A549 (cell line): ENCODE measurements at regions not wholly inside any gene's neighbourhood (a gene's known extent, or its start where the extent isn't known, plus 50 kb on each side); places are given as distances from the start of the nearest gene placed in this dataset.

Experiments
- ATAC-seq, 2 experiments: fragments of 200-7000 bp in 1 of 2; fragments of >200 bp in 1 of 2; cut with Nextera tagmentation in 1 of 2; cut with Tn5 transposase in 1 of 2; 3 replicates each; pipeline versions ENCODE4 v1.8.0 to v1.9.1; 2018 to 2020; ENCODE audit warnings: mild to moderate bottlenecking in 1 of 2, moderate library complexity in 1 of 2
- CTCF ChIA-PET: fragments of 300-600 bp; sonication (Branson Sonifier 250); formaldehyde crosslinking; extraction: SDS; loops from one replicate; lab custom pipeline; 2021; ENCODE audit warnings: antibody characterized with exemption, inconsistent platforms; lab: Yijun Ruan, JAX
- POLR2A ChIA-PET: fragments of 350-600 bp; formaldehyde crosslinking; extraction: SDS; loops from one replicate; lab custom pipeline; 2021; ENCODE audit warnings: antibody characterized with exemption, inconsistent platforms; lab: Yijun Ruan, JAX
- DNase-seq, 2 experiments: peaks; one replicate each; pipeline versions ENCODE4 v3.0.0 to v3.0.0-alpha.2; 2011 to 2016; ENCODE audit warnings: low read depth in 1 of 2, low spot score in 1 of 2
- FAIRE-seq: peaks from 2 replicates; lab custom pipeline; 2011; peaks lifted over from hg19 to GRCh38; lab: Jason Lieb, UNC
- H3K27ac ChIP-seq, 2 experiments: fragments of >200 bp; sonication (Bioruptor Twin); formaldehyde crosslinking; 3 replicates each; pipeline ENCODE4 v1.5.1; 2016 to 2017
- H3K4me1 ChIP-seq: fragments of >200 bp; sonication (Bioruptor Twin); formaldehyde crosslinking; 3 replicates; pipeline ENCODE4 v1.6.1; 2016
- H3K4me2 ChIP-seq: fragments of >200 bp; sonication (Bioruptor Twin); formaldehyde crosslinking; 3 replicates; pipeline ENCODE4 v1.6.1; 2016
- H3K4me3 ChIP-seq: fragments of >200 bp; sonication (Bioruptor Twin); formaldehyde crosslinking; 3 replicates; pipeline ENCODE4 v1.5.1; 2016
- H3K9me3 ChIP-seq: fragments of >200 bp; sonication (Bioruptor Twin); formaldehyde crosslinking; 3 replicates; pipeline ENCODE4 v1.6.1; 2016
- BCL3 ChIP-seq: fragments of >200 bp; sonication (Bioruptor Twin); formaldehyde crosslinking; IDR thresholded peaks from 3 replicates; pipeline ENCODE4 v1.6.1; 2016
- BHLHE40 ChIP-seq: IDR thresholded peaks from 2 replicates; pipeline ENCODE4 v1.6.1; 2012; ENCODE audit warnings: low read depth, low read length, inconsistent platforms
- CBX2 ChIP-seq: fragments of 200-600 bp; sonication (generic); IDR thresholded peaks from 2 replicates; pipeline ENCODE4 v1.6.1; 2016; ENCODE audit warnings: low read depth, mild to moderate bottlenecking, borderline replicate concordance
- CEBPB ChIP-seq, 2 experiments: fragments of >200 bp in 1 of 2; sonication (Bioruptor Twin) in 1 of 2; formaldehyde crosslinking in 1 of 2; IDR thresholded peaks; 2 replicates each; pipeline ENCODE4 v1.6.1; 2012 to 2016
- CHD4 ChIP-seq: fragments of 200-600 bp; sonication (generic); IDR thresholded peaks from 2 replicates; pipeline ENCODE4 v1.6.1; 2016; ENCODE audit warnings: antibody characterized with exemption, mild to moderate bottlenecking, borderline replicate concordance
- EHMT2 ChIP-seq: fragments of 200-600 bp; sonication (generic); IDR thresholded peaks from 2 replicates; pipeline ENCODE4 v1.6.1; 2016; ENCODE audit warnings: antibody characterized with exemption, low read depth, mild to moderate bottlenecking, moderate library complexity
- EP300 ChIP-seq, 2 experiments: fragments of >200 bp; sonication (Bioruptor Twin); formaldehyde crosslinking; IDR thresholded peaks; 2 replicates in 1 of 2; 3 replicates in 1 of 2; pipeline ENCODE4 v1.6.1; 2016 to 2017
- FOSB ChIP-seq: fragments of 250-450 bp; sonication (Bioruptor Pico); IDR thresholded peaks from 2 replicates; pipeline ENCODE4 v1.5.0; 2020; ENCODE audit warnings: mild to moderate bottlenecking, moderate library complexity
- FOSL2 ChIP-seq, 2 experiments: fragments of 450-650 bp in 1 of 2; fragments of >200 bp in 1 of 2; sonication (Bioruptor Twin) in 1 of 2; formaldehyde crosslinking; IDR thresholded peaks; 2 replicates each; pipeline versions ENCODE4 v1.5.0 to v1.6.1; 2016 to 2020; ENCODE audit warnings: mild to moderate bottlenecking in 1 of 2, moderate library complexity in 1 of 2
- FOXS1 ChIP-seq: fragments of 250-450 bp; sonication (Bioruptor Pico); IDR thresholded peaks from 2 replicates; pipeline ENCODE4 v1.5.0; 2020; ENCODE audit warnings: mild to moderate bottlenecking, moderate library complexity
- GATA3 ChIP-seq: IDR thresholded peaks from 2 replicates; pipeline ENCODE4 v1.6.1; 2012; ENCODE audit warnings: borderline replicate concordance
- HES2 ChIP-seq: fragments of >200 bp; sonication (Bioruptor Twin); formaldehyde crosslinking; IDR thresholded peaks from 2 replicates; pipeline ENCODE4 v1.6.1; 2016
- HMGXB4 ChIP-seq: fragments of 250-450 bp; sonication (Bioruptor Pico); IDR thresholded peaks from 2 replicates; pipeline ENCODE4 v1.5.0; 2021; ENCODE audit warnings: mild to moderate bottlenecking, moderate library complexity, borderline replicate concordance
- HOXB13 ChIP-seq: fragments of 250-450 bp; sonication (Bioruptor Pico); IDR thresholded peaks from 2 replicates; pipeline ENCODE4 v1.5.0; 2020; ENCODE audit warnings: low read depth, mild to moderate bottlenecking, moderate library complexity
- HOXB5 ChIP-seq: fragments of 250-450 bp; sonication (Bioruptor Pico); IDR thresholded peaks from 2 replicates; pipeline ENCODE4 v1.5.0; 2020; ENCODE audit warnings: mild to moderate bottlenecking, moderate library complexity
- JUN ChIP-seq, 2 experiments: fragments of >200 bp; sonication (Bioruptor Twin); formaldehyde crosslinking; IDR thresholded peaks; 2 replicates in 1 of 2; 3 replicates in 1 of 2; pipeline ENCODE4 v1.6.1; 2016 to 2017
- KDM5A ChIP-seq: fragments of 200-600 bp; sonication (generic); IDR thresholded peaks from 2 replicates; pipeline ENCODE4 v1.6.1; 2016; ENCODE audit warnings: antibody characterized with exemption, mild to moderate bottlenecking
- MAX ChIP-seq: IDR thresholded peaks from 2 replicates; pipeline ENCODE4 v1.6.1; 2012
- NPAS2 ChIP-seq: fragments of 250-450 bp; sonication (Bioruptor Pico); IDR thresholded peaks from 2 replicates; pipeline ENCODE4 v1.8.0; 2022; ENCODE audit warnings: mild to moderate bottlenecking, moderate library complexity, borderline replicate concordance
- NR3C1 ChIP-seq: fragments of >200 bp; sonication (Bioruptor Twin); formaldehyde crosslinking; IDR thresholded peaks from 3 replicates; pipeline ENCODE4 v1.6.1; 2017
- PHF8 ChIP-seq: fragments of 200-600 bp; sonication (generic); IDR thresholded peaks from 2 replicates; pipeline ENCODE4 v1.6.1; 2016; ENCODE audit warnings: low read depth, mild to moderate bottlenecking, antibody characterized with exemption, moderate library complexity, borderline replicate concordance
- POLR2A ChIP-seq: IDR thresholded peaks from 2 replicates; pipeline ENCODE4 v1.6.1; 2012; ENCODE audit warnings: mild to moderate bottlenecking, low read length
- RAD21 ChIP-seq, 2 experiments: fragments of >200 bp in 1 of 2; sonication (Bioruptor Twin) in 1 of 2; formaldehyde crosslinking in 1 of 2; IDR thresholded peaks in 1 of 2; conservative IDR thresholded peaks in 1 of 2; 2 replicates in 1 of 2; 3 replicates in 1 of 2; pipeline ENCODE4 v1.6.1; 2012 to 2018; ENCODE audit warnings: inconsistent platforms in 1 of 2
- RARB ChIP-seq: fragments of 250-450 bp; sonication (Bioruptor Pico); IDR thresholded peaks from 2 replicates; pipeline ENCODE4 v1.8.0; 2021; ENCODE audit warnings: mild to moderate bottlenecking, moderate library complexity
- RCOR1 ChIP-seq: fragments of 150-350 bp; IDR thresholded peaks from 2 replicates; pipeline ENCODE4 v1.6.1; 2014; ENCODE audit warnings: antibody characterized with exemption, low read length, low read depth
- RFX5 ChIP-seq: fragments of 450-650 bp; IDR thresholded peaks from 2 replicates; pipeline ENCODE4 v1.7.1; 2014; ENCODE audit warnings: antibody characterized with exemption, mild to moderate bottlenecking, moderate library complexity
- SMC3 ChIP-seq: fragments of >200 bp; sonication (Bioruptor Twin); formaldehyde crosslinking; IDR thresholded peaks from 3 replicates; pipeline ENCODE4 v1.6.1; 2018; ENCODE audit warnings: inconsistent platforms
- SREBF2 ChIP-seq: fragments of 450-650 bp; IDR thresholded peaks from 2 replicates; pipeline ENCODE4 v1.6.1; 2014; ENCODE audit warnings: mild to moderate bottlenecking, moderate library complexity
- ZC3H11A ChIP-seq: fragments of 450-650 bp; IDR thresholded peaks from 2 replicates; pipeline ENCODE4 v1.6.1; 2014; ENCODE audit warnings: antibody characterized with exemption, mild to moderate bottlenecking
- ZFP36 ChIP-seq: fragments of 450-650 bp; IDR thresholded peaks from 2 replicates; pipeline ENCODE4 v1.6.1; 2014; ENCODE audit warnings: borderline replicate concordance; ENCODE audit not compliant: partially characterized antibody
- ZNF302 ChIP-seq: fragments of 250-450 bp; sonication (Bioruptor Pico); IDR thresholded peaks from 2 replicates; pipeline ENCODE4 v1.9.0; 2021; ENCODE audit warnings: inconsistent platforms, mild to moderate bottlenecking, moderate library complexity
- WGBS: methylation state at CpG from one replicate; pipeline ENCODE4 v1.1.6; 2017; ENCODE audit errors: missing lambda C conversion rate; 5-methylcytosine and 5-hydroxymethylcytosine counted together

GRCh38 chrX:86887341-86887740 is 630.3 kb upstream of the KLHL4 start:
- FAIRE-seq = no peak
- WGBS = 0% methylated on average over 1 of the region's 1 CpG
- ChIA-PET CTCF (no interaction called here), POLR2A (no interaction called here)
- Histone ChIP-seq H3K4me2 (no peak overlapping the region), H3K4me1 (no peaks in the 10 kb centered on the region), H3K4me3 (no peak overlapping the region), H3K27ac (no peak overlapping the region), H3K9me3 (no peaks in the 10 kb centered on the region)
- no peak for ATAC-seq
- DNase-seq = no peak
- TF ChIP-seq CHD4 (no peak), HOXB13 (CRISPR knock-in tag) (no peak)

- Histone ChIP-seq H3K27ac (no peak overlapping the region), H3K9me3 (no peaks in the 10 kb centered on the region), H3K4me1 (no peaks in the 10 kb centered on the region), H3K4me2 (no peak overlapping the region), H3K4me3 (no peak overlapping the region)
- TF ChIP-seq HMGXB4 (CRISPR knock-in tag) (no peak), RCOR1 (no peak), MAX (no peak), GATA3 (no peak), HES2 (no peak), NR3C1 (no peak), ZNF302 (no peak), RFX5 (no peak), EP300 (IDR thresholded peaks at IDR 0.05) (no peak), FOSB (CRISPR knock-in tag) (no peak), CEBPB (IDR thresholded peaks at IDR 0.05) (no peak), SREBF2 (no peak), SMC3 (no peak), NPAS2 (no peak), RARB (no peak), FOSL2 (IDR thresholded peaks at IDR 0.05) (no peak), FOSL2 (CRISPR knock-in tag; IDR thresholded peaks at IDR 0.05) (no peak), ZC3H11A (no peak), EHMT2 (no peak), PHF8 (no peak), POLR2A (no peak)
- DNase-seq = no peak
- ATAC-seq = no peak
- ChIA-PET POLR2A (no interaction called here), CTCF (no interaction called here)
- FAIRE-seq = no peak
- WGBS = 0% methylated on average over 1 of the region's 2 CpGs
Observed at GRCh38 chrX:86910027-86910426, 607.6 kb upstream of the KLHL4 start.

- WGBS = 28% methylated on average over 4 of the region's 4 CpGs
- Histone ChIP-seq H3K27ac (no peak overlapping the region), H3K4me1 (no peaks in the 10 kb centered on the region), H3K9me3 (no peaks in the 10 kb centered on the region), H3K4me3 (no peak overlapping the region), H3K4me2 (no peak overlapping the region)
- ATAC-seq = no peak
- no peak for DNase-seq
- TF ChIP-seq BCL3 (no peak), ZNF302 (no peak), HOXB13 (CRISPR knock-in tag) (no peak), CBX2 (no peak), RFX5 (no peak), GATA3 (no peak), RAD21 (conservative IDR thresholded peaks at IDR 0.05 in 1 of 2, IDR thresholded peaks at IDR 0.05 in 1 of 2) (no peak), NPAS2 (no peak), BHLHE40 (no peak), JUN (IDR thresholded peaks at IDR 0.05) (no peak), FOXS1 (CRISPR knock-in tag) (no peak), EP300 (IDR thresholded peaks at IDR 0.05) (no peak), RCOR1 (no peak), EHMT2 (no peak), HOXB5 (CRISPR knock-in tag) (no peak), ZFP36 (no peak), KDM5A (no peak)
- no peak for FAIRE-seq
- CTCF ChIA-PET = no interaction called here
- POLR2A ChIA-PET = no interaction called here
Observed at GRCh38 chrX:86910602-86911311, 606.8 kb upstream of the KLHL4 start.
